ENCODE measurements at regions not wholly inside any gene's neighbourhood (a gene's known extent, or its start where the extent isn't known, plus 50 kb on each side); places are given as distances from the start of the nearest gene placed in this dataset.

- intact Hi-C loops (cut with DNase I; ENCODE audit: low total_unique reads) = no loop called here
- DNase-seq = no peak
- no peak for TF ChIP-seq CTCF (IDR thresholded peaks at IDR 0.05)
- no peaks in the 10 kb centered on the region for H3K36me3 ChIP-seq
- no peaks in the 10 kb centered on the region for H3K9me3 ChIP-seq
- no peak overlapping the region for H3K27ac ChIP-seq
- no peak overlapping the region for H3K4me3 ChIP-seq
- H3K4me1 ChIP-seq = no peaks in the 10 kb centered on the region
- H3K27me3 ChIP-seq = no peaks in the 10 kb centered on the region
Measured at GRCh38 chr15:58285921-58286278, 145.9 kb upstream of the LIPC start.

GRCh38 chr15:58286523-58286922 is 145.3 kb upstream of the LIPC start:
- DNase-seq = no peak
- Histone ChIP-seq H3K9me3 (no peaks in the 10 kb centered on the region), H3K27ac (no peak overlapping the region), H3K27me3 (no peaks in the 10 kb centered on the region), H3K4me1 (no peaks in the 10 kb centered on the region), H3K4me3 (no peak overlapping the region), H3K36me3 (no peaks in the 10 kb centered on the region)
- intact Hi-C loops (cut with DNase I; ENCODE audit: low total_unique reads) = no loop called here
- TF ChIP-seq CTCF (IDR thresholded peaks at IDR 0.05) = no peak

GRCh38 chr15:58287891-58288290 is 143.9 kb upstream of the LIPC start:
- no peak for TF ChIP-seq CTCF (IDR thresholded peaks at IDR 0.05)
- Histone ChIP-seq H3K4me3 (no peak overlapping the region), H3K4me1 (no peaks in the 10 kb centered on the region), H3K36me3 (no peaks in the 10 kb centered on the region), H3K27ac (no peak overlapping the region), H3K27me3 (no peaks in the 10 kb centered on the region), H3K9me3 (no peaks in the 10 kb centered on the region)
- no peak for DNase-seq
- intact Hi-C loops (cut with DNase I; ENCODE audit: low total_unique reads) = no loop called here

DNA sequence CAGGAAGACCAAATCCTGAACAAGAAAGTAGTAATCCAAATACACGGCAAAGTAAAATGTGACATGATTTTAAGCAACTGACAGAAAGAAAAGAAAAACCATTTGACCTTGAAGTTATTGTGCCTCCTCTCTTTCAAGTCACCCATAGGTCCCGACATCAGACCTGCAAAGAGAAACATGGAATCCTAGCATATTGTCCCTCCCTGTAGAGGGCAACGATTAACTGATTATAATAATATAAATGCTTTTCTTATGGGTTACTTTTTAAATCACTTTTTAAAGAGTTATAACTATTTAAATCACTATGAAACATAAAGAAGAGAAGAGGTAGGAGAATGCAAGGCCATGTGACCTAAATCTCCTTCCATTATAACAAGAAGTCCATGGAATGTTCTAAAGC is 143.2 kb upstream of the LIPC start:
- Histone ChIP-seq H3K36me3 (no peaks in the 10 kb centered on the region), H3K9me3 (no peaks in the 10 kb centered on the region), H3K4me1 (no peaks in the 10 kb centered on the region), H3K27me3 (no peaks in the 10 kb centered on the region), H3K27ac (no peak overlapping the region), H3K4me3 (no peak overlapping the region)
- intact Hi-C loops (cut with DNase I; ENCODE audit: low total_unique reads) = no loop called here
- no peak for DNase-seq
- TF ChIP-seq CTCF (IDR thresholded peaks at IDR 0.05) = no peak

- Histone ChIP-seq H3K4me3 (no peak overlapping the region), H3K9me3 (no peaks in the 10 kb centered on the region), H3K27ac (no peak overlapping the region), H3K27me3 (no peaks in the 10 kb centered on the region), H3K4me1 (no peaks in the 10 kb centered on the region), H3K36me3 (no peaks in the 10 kb centered on the region)
- DNase-seq = no peak
- TF ChIP-seq CTCF (IDR thresholded peaks at IDR 0.05) = no peak
- intact Hi-C loops (cut with DNase I; ENCODE audit: low total_unique reads) = no loop called here
Measured at GRCh38 chr15:58291848-58292247, 139.9 kb upstream of the LIPC start.

DNA sequence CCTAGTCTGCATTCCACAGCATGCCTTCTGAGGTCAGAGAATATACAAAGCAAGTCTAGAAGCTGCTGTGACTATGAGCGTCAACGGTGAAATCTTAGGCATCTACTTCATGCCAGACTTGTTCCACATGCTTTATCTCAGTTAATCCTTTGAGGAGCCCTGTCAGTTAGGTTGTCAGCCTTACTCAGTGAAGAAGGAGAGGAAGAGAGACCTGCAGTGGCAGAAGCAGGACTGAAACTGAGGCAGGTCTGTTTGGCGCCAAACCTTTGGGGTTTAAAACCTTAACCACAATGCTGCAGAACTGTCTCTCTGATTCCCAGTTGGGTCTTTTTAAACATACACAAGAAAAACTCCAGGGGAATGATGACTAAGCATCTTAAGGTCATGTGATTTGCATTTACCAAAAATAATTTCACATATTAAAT is 139.0 kb upstream of the LIPC start:
- H3K36me3 ChIP-seq = no peaks in the 10 kb centered on the region
- no peak overlapping the region for H3K27ac ChIP-seq
- no peak for TF ChIP-seq CTCF (IDR thresholded peaks at IDR 0.05)
- H3K27me3 ChIP-seq = no peaks in the 10 kb centered on the region
- intact Hi-C loops (cut with DNase I; ENCODE audit: low total_unique reads) = no loop called here
- no peaks in the 10 kb centered on the region for H3K4me1 ChIP-seq
- H3K9me3 ChIP-seq = no peaks in the 10 kb centered on the region
- no peak for DNase-seq
- H3K4me3 ChIP-seq = no peak overlapping the region
